Embryonic facial prominence (tissue), 1 donor: ENCODE measurements at regions not wholly inside any gene's neighbourhood (a gene's known extent, or its start where the extent isn't known, plus 50 kb on each side); places are given as distances from the start of the nearest gene placed in this dataset.
A peak's percentile ranks its signal among the peaks of the same experiment; 100 is the strongest.

Source experiments
- DNase-seq: peaks from one replicate; pipeline ENCODE4 v3.0.0-alpha.2; 2016; ENCODE audit errors: extremely low spot score

GRCh38 chr2:198424112-198424511, 619.7 kb downstream of the PLCL1 start:
- DNase-seq = no peak

DNA sequence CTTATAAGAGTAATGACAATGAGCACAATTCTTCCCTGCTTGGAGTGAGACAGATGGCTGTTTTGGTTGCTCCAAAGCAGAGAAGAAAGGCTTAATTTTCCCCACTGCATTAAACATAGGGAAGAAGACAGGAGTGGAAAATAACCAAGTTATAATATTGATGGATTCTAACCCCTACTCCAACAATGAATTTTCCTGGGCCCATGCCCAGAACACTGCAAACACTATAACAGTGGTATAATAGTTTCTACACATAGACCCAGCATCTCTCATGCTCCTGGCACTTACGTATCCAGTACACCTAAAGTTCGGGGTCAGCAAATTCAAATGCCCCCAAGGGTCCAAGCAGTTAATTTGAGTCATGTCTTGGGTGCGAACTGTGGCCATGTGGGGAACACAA, 613.4 kb downstream of the PLCL1 start:
- no peak for DNase-seq

DNA sequence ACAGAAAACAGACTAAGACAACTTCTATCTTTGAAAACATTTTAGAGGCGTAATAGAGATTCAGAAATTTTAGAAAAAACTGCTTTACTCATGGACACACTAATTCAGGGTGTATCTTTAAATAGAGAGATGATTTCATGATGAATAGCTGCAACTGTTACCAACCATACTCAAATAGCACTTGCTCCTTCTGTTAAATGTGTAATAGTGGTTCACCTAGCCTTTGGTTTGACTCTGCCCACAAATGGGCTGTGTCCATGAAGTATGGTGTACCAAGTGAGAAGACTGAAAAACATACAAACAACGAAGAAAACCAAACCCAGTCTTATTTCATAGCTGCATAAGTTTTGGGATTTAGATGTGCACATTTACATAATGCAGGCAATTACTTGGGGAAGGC, 610.6 kb downstream of the PLCL1 start:
- no peak for DNase-seq

DNA sequence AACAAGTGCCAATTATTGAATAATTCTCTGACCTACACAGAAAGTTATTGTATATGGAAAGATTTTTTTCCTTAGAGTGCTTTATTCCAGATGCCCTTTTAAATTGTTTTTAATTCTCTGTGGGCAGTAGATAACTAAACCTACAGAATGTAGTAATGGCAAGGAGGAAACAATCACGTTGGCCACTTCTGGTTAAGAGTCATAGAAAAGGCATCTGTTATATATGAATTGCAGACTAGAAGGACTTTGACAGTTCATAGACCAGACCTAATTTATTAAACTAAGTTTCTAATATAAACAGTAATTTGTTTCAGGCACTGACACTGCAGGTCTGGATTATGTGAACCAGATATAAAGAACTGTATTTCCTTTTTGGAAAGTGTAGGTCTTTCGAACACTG, 607.5 kb downstream of the PLCL1 start:
- no peak for DNase-seq

DNA sequence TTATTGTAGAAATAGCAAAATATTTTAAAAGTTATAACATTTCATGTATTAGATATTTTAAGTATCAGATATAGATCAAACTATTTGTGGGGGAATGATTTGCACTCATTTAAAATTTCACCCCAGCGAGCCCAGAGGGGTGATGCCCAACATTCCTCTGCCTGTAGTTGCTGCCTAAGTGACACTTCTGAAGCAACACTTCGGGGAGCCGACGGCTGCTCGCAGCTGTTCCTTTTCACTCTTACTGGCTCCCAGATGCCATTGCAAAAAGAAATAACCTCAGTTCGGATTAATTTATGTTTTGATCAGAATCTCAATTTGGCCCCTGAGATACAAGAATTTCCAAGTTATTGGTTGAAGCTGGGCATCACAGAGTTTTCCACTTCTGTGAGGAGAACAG, 603.8 kb downstream of the PLCL1 start:
- DNase-seq = no peak

DNA sequence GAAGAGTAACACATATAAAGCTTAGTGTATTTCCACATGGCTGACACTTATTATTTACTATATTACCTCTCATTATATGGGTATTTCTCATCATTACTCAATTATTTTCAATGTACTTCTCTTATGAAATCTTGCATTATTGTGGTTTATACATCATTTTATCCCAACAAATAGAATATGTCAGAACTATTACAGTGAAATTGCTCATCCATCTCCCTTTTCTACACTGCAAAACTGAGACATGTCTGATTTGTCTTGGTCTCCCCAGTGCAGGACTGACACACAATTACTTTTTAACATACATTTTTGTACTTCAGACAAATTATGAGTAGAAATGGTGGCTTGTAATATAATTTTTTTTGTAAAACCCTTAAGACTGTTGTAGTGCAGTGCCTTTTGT, 600.9 kb downstream of the PLCL1 start:
- DNase-seq = no peak

- DNase-seq = no peak
Observed at GRCh38 chr2:198401644-198402043, 597.3 kb downstream of the PLCL1 start.

DNA sequence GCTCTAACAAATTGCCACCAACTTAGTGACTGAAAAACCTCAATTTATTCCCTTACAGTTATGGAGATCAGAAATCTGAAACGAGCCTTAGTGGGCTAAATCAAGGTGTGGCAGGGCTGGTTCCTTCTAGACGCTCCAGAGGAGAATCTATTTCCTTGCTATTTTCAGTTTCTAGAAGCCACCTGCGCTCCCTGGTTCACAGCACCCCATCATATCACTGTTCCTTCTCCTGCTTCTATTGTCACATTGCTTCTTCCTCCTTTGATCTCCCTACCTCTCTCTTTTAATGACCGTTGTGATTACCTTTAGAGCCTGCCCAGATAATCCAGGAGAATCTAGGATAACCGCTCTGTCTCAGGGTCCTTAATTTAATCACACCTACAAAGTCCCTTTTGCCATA, 596.6 kb downstream of the PLCL1 start:
- no peak for DNase-seq

GRCh38 chr2:198394208-198394607, 589.8 kb downstream of the PLCL1 start:
- DNase-seq = no peak

- DNase-seq = no peak
Observed at GRCh38 chr2:198390670-198391069, 586.3 kb downstream of the PLCL1 start.

GRCh38 chr2:198387677-198388076, 583.3 kb downstream of the PLCL1 start:
- no peak for DNase-seq

- no peak for DNase-seq
Observed at GRCh38 chr2:198385856-198386255, 581.5 kb downstream of the PLCL1 start.

DNA sequence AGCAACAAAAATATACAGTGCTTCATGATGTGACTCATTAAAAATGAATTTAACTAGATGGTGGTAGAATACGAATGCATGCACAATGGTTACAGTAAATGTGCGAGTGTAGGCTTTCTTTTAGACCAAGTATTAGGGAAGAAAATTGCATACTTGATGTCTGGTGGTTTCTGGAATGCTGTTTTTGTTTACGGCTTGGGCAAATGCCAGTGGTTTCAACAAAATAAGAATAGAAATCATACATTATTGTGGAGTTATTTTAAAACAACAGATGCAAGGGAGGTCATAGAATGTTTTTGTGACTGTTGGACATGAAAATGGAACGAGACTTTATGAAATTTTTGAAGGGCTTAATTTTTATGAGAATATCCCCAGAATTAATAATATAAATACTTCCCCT, 580.9 kb downstream of the PLCL1 start:
- no peak for DNase-seq

DNA sequence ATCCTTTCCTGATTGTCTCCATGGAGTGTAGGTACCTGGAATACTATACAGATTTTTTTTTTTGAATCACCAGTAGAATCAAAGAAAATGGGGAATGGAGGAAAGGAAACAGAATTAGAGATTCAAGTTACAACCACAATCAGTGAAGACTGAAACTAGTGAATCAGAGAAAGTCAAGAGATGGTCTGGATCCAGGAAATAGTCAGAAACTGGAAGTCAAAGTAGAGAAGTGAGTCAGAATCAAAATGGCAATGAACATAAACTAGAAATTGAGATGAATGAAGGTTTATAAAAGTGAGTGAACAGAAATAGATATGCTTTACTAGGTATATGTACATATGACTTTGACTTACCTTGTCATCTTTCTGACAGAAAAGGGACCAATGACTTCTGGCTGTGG, 579.0 kb downstream of the PLCL1 start:
- DNase-seq = no peak

DNA sequence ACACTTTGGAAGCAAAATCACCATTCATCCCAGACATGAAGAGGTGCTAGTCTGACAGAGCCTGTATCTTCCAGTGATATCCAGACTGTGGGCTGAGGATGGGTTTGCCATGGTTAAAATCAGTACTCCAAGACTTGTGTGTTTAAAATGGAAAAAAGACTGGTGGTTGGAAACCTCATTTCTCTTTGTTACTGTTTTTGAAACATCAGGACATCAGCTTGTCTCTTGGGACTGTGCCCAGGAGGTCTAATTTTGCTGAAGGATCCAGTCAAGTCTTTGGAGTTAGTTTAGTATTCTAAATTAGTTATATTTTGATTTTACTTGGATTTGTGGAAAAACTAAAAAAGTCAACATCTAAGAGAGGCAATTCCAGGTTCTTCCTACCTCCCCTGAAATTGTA, 578.4 kb downstream of the PLCL1 start:
- no peak for DNase-seq

DNA sequence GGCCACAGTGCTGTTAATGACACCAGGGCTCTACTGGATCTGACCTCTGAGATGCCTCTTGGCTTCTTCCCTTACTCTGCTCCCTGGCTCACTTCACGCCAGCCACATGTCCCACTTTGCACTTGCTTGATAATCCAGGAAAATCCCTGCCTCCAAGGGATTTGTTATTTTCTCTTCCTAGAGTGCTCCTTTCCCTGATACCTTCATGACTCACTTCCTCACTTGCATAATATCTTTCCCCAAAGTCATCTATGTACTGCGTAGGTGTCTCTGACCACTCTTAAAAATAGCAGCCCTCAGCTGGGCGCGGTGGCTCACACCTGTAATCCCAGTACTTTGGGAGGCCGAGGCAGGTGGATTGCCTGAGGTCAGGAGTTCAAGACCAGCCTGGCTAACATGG, 572.3 kb downstream of the PLCL1 start:
- DNase-seq = no peak

DNA sequence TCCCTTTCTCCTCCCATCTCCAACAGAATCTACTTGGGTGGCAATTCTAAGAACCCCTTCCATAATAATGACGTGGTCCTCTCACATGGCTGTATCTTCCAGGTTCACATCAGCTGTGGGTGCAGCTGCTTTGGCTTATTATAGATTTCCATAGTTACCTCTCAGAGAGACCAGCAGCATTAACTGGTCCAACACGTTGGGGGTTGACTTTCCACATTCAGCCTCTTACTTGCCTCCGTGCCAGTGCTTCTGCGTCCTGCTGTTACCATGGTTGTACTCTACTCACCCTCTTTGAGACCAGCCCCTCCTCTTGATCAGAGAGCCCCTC, 570.7 kb downstream of the PLCL1 start:
- no peak for DNase-seq

DNA sequence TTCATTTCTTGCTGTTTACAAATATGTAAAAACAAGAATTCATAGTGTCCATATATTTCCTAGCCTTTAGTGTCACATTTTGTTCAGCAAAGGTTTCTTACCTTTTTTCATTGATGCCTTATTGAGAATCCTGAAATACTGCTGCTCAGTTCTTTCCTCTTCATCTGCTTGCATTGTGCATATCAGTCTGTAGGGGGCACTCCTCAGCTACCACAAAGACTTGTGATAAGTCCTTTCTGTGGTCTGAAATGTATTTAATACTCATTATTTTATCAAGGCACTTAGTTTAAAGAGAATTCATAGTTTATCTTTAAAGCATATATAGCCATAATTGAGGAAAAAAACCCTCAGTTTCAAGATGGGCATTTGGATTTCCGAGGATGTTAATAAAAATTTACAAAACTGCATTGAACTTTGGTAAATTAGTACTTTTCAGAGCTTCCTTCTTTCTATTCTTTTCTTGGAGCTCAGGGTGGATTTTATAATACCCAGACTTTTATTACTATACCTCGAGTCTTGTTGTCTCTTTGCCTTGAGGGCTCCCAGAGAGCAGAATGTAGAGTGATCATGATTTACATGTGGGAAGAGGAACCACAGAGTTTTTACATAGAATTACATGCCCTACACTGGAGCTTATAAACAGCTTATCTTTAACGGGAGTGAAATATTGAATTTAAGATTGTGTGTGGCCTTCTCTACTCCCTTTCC, 570.1 kb downstream of the PLCL1 start:
- peak; percentile 16 for DNase-seq

DNA sequence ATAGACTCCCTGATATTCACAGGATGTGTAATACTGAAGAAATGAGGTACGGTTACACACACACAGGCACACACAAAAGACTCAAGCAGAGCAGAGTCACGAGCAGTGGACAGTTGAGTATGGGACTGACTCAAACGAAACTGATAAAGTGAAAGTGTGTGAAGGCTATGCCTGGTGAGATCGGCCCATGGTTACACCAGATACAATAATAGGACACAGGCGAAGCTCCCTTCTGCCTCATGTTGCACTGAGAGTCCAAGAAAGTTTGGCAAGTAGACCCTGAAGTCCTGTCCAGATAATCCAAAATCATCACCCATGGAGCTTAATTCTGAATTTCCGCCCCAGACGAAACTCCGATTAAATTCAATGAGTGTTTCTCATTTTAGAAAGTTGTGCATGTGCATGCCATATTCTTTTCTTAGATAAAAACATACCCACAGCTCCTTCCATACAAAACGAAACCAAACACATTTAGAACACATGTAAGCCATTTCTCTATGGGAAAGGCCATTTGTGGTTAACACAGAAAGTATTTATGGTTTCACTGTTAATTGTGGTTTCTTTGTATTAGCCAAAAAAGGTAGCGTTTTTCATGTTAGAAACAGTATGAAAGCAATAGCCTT, 567.6 kb downstream of the PLCL1 start:
- DNase-seq = no peak

DNA sequence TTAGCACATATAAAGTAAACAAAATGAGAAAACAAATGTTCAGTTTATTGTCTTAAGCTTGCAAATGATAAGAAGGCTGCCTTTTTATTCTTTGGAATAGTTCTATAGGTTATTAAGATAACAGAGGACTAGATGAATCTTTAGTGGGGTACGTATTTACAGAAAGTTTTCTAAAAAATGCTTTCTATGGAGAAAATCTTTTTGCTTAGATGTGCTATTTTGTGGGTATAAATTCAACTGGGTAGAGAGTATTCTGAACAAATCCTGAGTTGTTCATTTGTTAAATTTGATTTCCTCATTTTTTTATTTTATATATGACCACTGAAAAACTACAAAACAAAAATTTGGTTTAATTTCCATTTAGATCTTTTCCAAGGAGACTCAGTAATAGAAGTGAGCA, 566.9 kb downstream of the PLCL1 start:
- no peak for DNase-seq

- no peak for DNase-seq
Observed at GRCh38 chr2:198368089-198368488, 563.7 kb downstream of the PLCL1 start.

DNA sequence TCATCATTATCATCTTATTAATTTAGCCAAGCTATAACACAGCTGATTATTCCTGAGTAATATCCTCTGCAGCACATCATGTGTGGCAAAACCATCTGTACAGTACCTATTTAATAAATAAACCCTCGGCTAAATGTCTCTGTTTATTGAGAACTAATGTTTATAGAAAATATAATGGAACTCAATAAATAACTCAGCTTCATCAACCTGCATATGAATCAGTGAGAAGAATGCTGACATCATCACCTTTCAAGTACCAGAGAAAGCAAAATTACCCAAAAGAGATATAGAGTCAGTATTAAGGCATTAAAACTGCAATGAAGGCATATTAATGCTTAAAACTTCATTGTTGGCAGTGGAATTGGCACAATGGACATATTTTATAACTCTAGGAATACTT, 558.3 kb downstream of the PLCL1 start:
- no peak for DNase-seq

- no peak for DNase-seq
Observed at GRCh38 chr2:198359308-198359707, 554.9 kb downstream of the PLCL1 start.

GRCh38 chr2:198356157-198356556, 551.8 kb downstream of the PLCL1 start:
- DNase-seq = no peak
